GM12872 (cell line): ENCODE measurements at regions not wholly inside any gene's neighbourhood (a gene's known extent, or its start where the extent isn't known, plus 50 kb on each side); places are given as distances from the start of the nearest gene placed in this dataset.

Experiments used
- TF ChIP-seq, protein P1 (sequence below): IDR thresholded peaks from 3 replicates; pipeline ENCODE4 v1.5.1; 2011; ENCODE audit warnings: low read depth, mild to moderate bottlenecking, low read length, moderate library complexity; ENCODE audit not compliant: insufficient read depth

DNA sequence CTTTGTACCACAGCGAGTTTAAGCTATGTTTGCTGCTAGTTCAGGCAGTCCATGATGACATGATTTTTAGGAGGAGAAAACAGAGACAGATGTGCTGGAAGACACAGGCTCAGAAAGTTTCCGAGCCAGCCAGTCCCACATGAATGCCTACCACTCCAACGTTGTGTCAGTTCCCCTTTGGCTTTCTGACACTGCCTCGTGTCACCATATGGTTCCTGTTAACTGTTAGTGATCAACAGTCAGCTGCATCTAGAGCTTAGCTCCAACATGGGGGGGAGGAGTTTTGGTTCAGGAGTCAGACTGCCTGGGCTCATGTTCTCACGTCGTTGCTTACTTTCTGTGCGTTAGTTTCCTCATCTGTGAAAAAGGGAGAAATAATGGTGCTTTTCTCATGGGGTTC lies 343.7 kb downstream of the MID1IP1 start:
- TF ChIP-seq, protein P1, sequence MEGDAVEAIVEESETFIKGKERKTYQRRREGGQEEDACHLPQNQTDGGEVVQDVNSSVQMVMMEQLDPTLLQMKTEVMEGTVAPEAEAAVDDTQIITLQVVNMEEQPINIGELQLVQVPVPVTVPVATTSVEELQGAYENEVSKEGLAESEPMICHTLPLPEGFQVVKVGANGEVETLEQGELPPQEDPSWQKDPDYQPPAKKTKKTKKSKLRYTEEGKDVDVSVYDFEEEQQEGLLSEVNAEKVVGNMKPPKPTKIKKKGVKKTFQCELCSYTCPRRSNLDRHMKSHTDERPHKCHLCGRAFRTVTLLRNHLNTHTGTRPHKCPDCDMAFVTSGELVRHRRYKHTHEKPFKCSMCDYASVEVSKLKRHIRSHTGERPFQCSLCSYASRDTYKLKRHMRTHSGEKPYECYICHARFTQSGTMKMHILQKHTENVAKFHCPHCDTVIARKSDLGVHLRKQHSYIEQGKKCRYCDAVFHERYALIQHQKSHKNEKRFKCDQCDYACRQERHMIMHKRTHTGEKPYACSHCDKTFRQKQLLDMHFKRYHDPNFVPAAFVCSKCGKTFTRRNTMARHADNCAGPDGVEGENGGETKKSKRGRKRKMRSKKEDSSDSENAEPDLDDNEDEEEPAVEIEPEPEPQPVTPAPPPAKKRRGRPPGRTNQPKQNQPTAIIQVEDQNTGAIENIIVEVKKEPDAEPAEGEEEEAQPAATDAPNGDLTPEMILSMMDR, result no peak

- TF ChIP-seq, protein P1, result no peak
Measured at GRCh38 chrX:39145859-39146258, 344.6 kb downstream of the MID1IP1 start.

DNA sequence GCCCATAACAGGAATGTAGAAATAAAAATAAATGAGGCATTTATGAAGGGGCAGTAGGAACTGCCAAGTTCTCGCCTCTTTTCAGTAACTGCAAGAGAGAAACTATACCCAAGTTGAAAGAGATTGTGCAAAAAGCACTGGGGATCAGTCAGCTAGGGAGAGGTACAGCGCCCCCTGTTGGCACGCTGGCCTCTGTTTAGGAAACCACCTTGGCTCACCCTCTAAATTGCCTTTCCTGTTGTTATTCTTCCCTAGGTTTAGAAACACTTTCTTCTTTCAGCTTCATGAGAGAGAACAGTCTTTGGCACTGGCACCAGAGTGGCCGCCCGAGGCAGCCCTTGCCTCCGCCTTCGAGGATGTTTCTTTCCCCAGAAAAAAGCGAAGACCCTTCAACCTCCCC lies 348.5 kb downstream of the MID1IP1 start:
- TF ChIP-seq, protein P1, result peak; percentile 83

- TF ChIP-seq, protein P1, result no peak
Measured at GRCh38 chrX:39150220-39150619, 349.0 kb downstream of the MID1IP1 start.

DNA sequence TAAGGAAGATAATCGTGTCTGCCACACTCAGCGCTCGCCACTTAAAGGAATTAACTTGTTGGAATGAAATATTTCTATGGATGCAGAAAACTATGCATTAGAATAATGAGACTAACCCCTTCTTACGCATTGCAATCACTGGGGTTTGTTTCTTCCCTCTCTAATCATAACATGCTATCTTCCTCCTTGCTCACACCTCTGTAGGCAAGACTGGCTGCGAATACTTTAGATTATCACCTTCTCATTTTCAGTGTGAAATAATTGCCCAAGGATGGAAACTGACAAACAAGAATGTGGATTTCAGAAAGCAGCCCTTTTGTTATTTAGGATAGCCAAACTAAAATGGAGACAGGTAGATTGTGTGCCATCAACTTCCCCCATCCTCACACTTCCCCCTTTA lies 349.4 kb downstream of the MID1IP1 start:
- TF ChIP-seq, protein P1, result no peak

DNA sequence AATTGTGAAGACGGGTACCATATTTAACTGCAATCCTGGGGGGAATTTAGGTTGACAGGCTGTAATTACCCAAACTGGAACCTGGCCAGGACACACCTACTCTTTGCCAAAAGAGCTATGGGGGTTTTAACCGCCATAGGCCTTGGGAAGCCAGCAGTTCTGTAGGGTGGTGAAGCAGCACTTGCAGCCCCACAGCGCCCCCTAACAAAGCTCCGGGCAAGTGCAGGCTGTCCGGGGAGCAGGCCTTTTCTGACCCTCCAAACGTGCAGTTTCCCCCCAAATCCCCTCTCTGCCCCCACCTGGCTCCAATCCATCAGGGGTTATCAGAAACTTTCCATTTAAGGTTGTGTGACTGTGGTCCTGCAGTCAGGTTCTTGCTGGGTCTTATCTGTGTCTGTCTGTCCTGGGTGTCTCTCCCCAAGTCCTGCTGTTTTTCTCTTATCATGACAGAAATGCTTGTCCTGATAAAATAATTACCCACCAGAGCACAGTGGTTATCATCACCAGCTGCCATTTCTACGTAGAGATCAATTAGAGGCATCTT lies 350.9 kb downstream of the MID1IP1 start:
- TF ChIP-seq, protein P1, result peak; percentile 81

DNA sequence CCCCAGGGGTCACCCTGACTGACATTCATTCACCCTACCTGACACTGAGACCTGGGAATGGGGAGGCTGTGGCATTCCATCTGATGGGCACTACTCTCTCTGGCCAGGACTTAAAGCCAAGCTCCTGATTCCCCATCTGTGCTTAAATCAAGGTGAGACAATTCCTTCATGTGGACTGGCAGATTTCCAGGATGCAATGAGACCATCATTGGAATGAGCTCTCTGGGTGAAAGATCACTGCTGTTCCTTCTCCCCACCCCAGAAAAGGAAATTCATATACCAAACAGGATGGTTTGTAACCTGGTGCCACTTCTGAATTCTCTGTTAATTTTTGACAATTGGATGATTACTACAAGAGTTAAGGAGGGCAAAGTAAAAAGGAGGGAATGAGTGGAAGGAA lies 354.8 kb downstream of the MID1IP1 start:
- TF ChIP-seq, protein P1, result no peak
